Stimulated activated CD4-positive, alpha-beta T cell treated with anti-CD3 and anti-CD28 coated beads, Interleukin-1b, Interleukin-23, amount 100 ng/mL, for 24 hours (primary cell): ENCODE measurements at regions not wholly inside any gene's neighbourhood (a gene's known extent, or its start where the extent isn't known, plus 50 kb on each side); places are given as distances from the start of the nearest gene placed in this dataset.
"Not testable (repeated sequence)": the region's sequence is repeated elsewhere in the genome, so short reads cannot be mapped to it uniquely, and the experiment has no call there.

Experiments
- DNase-seq, 4 experiments: peaks; one replicate each; pipeline ENCODE4 v3.0.0-alpha.2; 2020; ENCODE audit warnings: low read depth in 4 of 4, low spot score in 1 of 4

GRCh38 chr3:124043023-124043422 is 51.1 kb upstream of the ROPN1 start:
- no peak for DNase-seq

- DNase-seq = no peak
Observed at GRCh38 chr3:124044956-124045355, 53.0 kb upstream of the ROPN1 start.

GRCh38 chr3:124048967-124049798 is 57.3 kb upstream of the ROPN1 start:
- DNase-seq = no peak

GRCh38 chr3:124051636-124052035 is 59.7 kb upstream of the ROPN1 start:
- DNase-seq = no peak

- DNase-seq = no peak
Observed at GRCh38 chr3:124053871-124054270, 61.9 kb upstream of the ROPN1 start.

- no peak for DNase-seq
Observed at GRCh38 chr3:124056846-124057245, 64.9 kb upstream of the ROPN1 start.

- DNase-seq = no peak
Observed at GRCh38 chr3:124057420-124057819, 65.5 kb upstream of the ROPN1 start.

- DNase-seq = no peak
Observed at GRCh38 chr3:124059580-124059979, 67.7 kb upstream of the ROPN1 start.

- DNase-seq = no peak
Observed at GRCh38 chr3:124063197-124063909, 71.4 kb upstream of the ROPN1 start.

GRCh38 chr3:124064050-124064449 is 72.1 kb upstream of the ROPN1 start:
- DNase-seq = no peak

- DNase-seq = not testable (repeated sequence)
Observed at GRCh38 chr3:124066543-124066942, 74.6 kb upstream of the ROPN1 start.

GRCh38 chr3:124069706-124070105 is 77.8 kb upstream of the ROPN1 start:
- DNase-seq = not testable (repeated sequence)

GRCh38 chr3:124075090-124075489 is 83.2 kb upstream of the ROPN1 start:
- not testable (repeated sequence) for DNase-seq

GRCh38 chr3:124075753-124076152 is 83.8 kb upstream of the ROPN1 start:
- no peak for DNase-seq

- no peak for DNase-seq
Observed at GRCh38 chr3:124076235-124076634, 84.3 kb upstream of the ROPN1 start.

- no peak for DNase-seq
Observed at GRCh38 chr3:124078953-124079911, 87.3 kb upstream of the ROPN1 start.

- no peak for DNase-seq
Observed at GRCh38 chr3:124079912-124080276, 88.0 kb upstream of the ROPN1 start.

- DNase-seq = no peak
Observed at GRCh38 chr3:124082343-124082742, 90.4 kb upstream of the ROPN1 start.

GRCh38 chr3:124084022-124084881 is 92.3 kb upstream of the ROPN1 start:
- DNase-seq = no peak

- no peak for DNase-seq
Observed at GRCh38 chr3:124088801-124089200, 96.9 kb upstream of the ROPN1 start.
